ENCODE measurements at regions not wholly inside any gene's neighbourhood (a gene's known extent, or its start where the extent isn't known, plus 50 kb on each side); places are given as distances from the start of the nearest gene placed in this dataset.

DNA sequence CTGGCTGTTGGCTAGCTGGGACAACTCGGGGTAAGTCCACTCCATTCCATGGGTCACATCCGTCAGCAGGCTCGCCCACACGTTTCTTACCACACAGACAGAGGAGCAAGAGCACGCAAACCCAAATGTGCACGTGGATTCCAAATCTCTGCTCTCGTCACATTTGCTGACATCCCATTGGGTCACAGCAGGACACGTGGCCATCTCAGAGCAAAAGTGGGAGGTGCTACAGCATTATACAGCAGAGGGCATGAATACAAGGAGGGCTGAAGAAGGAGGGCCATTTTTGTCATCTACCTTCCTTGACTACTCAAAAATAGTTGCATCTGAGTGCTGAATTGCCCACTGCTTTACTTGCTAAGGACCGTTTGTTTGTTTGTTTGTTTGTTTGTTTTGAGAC is 84.7 kb downstream of the RBBP6 start:
- peaks cover 14% of the 10 kb centered on the region for H3K4me1 Mint-ChIP-seq (ENCODE audit: low read depth, unreplicated experiment)
- H3K36me3 Mint-ChIP-seq (ENCODE audit: insufficient read depth, unreplicated experiment), result no peaks in the 10 kb centered on the region
- intact Hi-C loops (cut with micrococcal nuclease; ENCODE audit: unreplicated experiment), result no loop called here
- H3K4me3 Mint-ChIP-seq (ENCODE audit: low read depth, unreplicated experiment), result no peak overlapping the region
- DNase-seq, result no peak
- TF ChIP-seq, protein P1, sequence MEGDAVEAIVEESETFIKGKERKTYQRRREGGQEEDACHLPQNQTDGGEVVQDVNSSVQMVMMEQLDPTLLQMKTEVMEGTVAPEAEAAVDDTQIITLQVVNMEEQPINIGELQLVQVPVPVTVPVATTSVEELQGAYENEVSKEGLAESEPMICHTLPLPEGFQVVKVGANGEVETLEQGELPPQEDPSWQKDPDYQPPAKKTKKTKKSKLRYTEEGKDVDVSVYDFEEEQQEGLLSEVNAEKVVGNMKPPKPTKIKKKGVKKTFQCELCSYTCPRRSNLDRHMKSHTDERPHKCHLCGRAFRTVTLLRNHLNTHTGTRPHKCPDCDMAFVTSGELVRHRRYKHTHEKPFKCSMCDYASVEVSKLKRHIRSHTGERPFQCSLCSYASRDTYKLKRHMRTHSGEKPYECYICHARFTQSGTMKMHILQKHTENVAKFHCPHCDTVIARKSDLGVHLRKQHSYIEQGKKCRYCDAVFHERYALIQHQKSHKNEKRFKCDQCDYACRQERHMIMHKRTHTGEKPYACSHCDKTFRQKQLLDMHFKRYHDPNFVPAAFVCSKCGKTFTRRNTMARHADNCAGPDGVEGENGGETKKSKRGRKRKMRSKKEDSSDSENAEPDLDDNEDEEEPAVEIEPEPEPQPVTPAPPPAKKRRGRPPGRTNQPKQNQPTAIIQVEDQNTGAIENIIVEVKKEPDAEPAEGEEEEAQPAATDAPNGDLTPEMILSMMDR (IDR thresholded peaks at IDR 0.05; ENCODE audit: unreplicated experiment), result no peak
- no peaks in the 10 kb centered on the region for H3K9me3 Mint-ChIP-seq (ENCODE audit: low read depth, unreplicated experiment)
- no peaks in the 10 kb centered on the region for H3K27me3 Mint-ChIP-seq (ENCODE audit: unreplicated experiment)
- H3K27ac Mint-ChIP-seq (ENCODE audit: unreplicated experiment), result no peak overlapping the region
- BruUV-seq (replicated peaks), result no TSS peak
- CTCF ChIA-PET, result no interaction called here

DNA sequence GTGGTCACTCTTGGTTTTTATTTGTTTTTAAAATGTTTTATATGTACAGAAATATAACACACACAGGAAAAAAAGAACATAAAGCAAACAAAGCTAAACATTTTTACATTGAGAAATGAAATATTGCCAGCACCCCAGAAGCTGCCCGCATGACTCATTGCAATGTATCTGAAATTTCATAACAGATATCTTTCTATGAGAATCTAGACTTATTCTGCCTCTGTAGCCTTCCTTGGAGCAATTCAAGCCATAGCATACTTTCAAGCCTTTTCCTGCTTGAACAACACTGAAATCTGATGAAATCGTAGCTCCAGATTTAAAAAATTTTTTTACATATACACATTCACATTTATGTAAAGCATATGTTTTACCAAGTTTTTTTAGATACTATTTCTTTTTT is 86.9 kb downstream of the RBBP6 start:
- no peaks in the 10 kb centered on the region for H3K9me3 Mint-ChIP-seq (ENCODE audit: low read depth, unreplicated experiment)
- DNase-seq, result no peak
- TF ChIP-seq, protein P1 (IDR thresholded peaks at IDR 0.05; ENCODE audit: unreplicated experiment), result no peak
- CTCF ChIA-PET, result interaction anchor here (0.7 kb wide), 1 partner anchor 111 kb away, joined by 4 read pairs; no protein-coding TSS in a partner anchor
- BruUV-seq (replicated peaks), result no TSS peak
- intact Hi-C loops (cut with micrococcal nuclease; ENCODE audit: unreplicated experiment), result no loop called here
- no peaks in the 10 kb centered on the region for H3K27me3 Mint-ChIP-seq (ENCODE audit: unreplicated experiment)
- no peaks in the 10 kb centered on the region for H3K36me3 Mint-ChIP-seq (ENCODE audit: insufficient read depth, unreplicated experiment)
- H3K4me1 Mint-ChIP-seq (ENCODE audit: low read depth, unreplicated experiment), result peaks cover 7% of the 10 kb centered on the region
- no peak overlapping the region for H3K4me3 Mint-ChIP-seq (ENCODE audit: low read depth, unreplicated experiment)
- no peak overlapping the region for H3K27ac Mint-ChIP-seq (ENCODE audit: unreplicated experiment)

DNA sequence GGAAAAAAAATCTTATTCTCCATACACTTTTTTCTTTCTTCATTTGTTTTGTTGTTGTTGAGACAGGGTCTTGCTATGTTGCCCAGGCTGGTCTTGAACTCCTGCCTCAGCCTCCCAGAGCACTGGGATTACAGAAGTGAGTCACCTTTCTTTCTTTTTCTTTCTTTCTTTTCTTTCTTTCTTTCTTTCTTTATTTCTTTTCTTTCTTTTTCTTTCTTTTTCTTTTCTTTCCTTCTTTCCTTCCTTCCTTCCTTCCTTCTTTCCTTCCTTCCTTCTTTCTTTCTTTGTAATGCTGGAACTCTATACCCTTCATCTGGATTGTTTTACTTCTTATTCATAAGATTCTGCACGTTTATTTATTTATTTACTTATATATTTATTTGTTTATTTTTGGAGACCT is 94.5 kb upstream of the TNRC6A start:
- CTCF ChIA-PET, result interaction anchor here (0.6 kb wide), 1 partner anchor 155 kb away, joined by 3 read pairs; no protein-coding TSS in a partner anchor
- no peaks in the 10 kb centered on the region for H3K27me3 Mint-ChIP-seq (ENCODE audit: unreplicated experiment)
- TF ChIP-seq, protein P1 (IDR thresholded peaks at IDR 0.05; ENCODE audit: unreplicated experiment), result no peak
- intact Hi-C loops (cut with micrococcal nuclease; ENCODE audit: unreplicated experiment), result no loop called here
- peaks cover 5% of the 10 kb centered on the region for H3K36me3 Mint-ChIP-seq (ENCODE audit: insufficient read depth, unreplicated experiment)
- BruUV-seq (replicated peaks), result no TSS peak
- H3K27ac Mint-ChIP-seq (ENCODE audit: unreplicated experiment), result no peak overlapping the region
- no peak for DNase-seq
- H3K4me3 Mint-ChIP-seq (ENCODE audit: low read depth, unreplicated experiment), result no peak overlapping the region
- H3K9me3 Mint-ChIP-seq (ENCODE audit: low read depth, unreplicated experiment), result peaks cover 4% of the 10 kb centered on the region
- peaks cover 17% of the 10 kb centered on the region for H3K4me1 Mint-ChIP-seq (ENCODE audit: low read depth, unreplicated experiment)

DNA sequence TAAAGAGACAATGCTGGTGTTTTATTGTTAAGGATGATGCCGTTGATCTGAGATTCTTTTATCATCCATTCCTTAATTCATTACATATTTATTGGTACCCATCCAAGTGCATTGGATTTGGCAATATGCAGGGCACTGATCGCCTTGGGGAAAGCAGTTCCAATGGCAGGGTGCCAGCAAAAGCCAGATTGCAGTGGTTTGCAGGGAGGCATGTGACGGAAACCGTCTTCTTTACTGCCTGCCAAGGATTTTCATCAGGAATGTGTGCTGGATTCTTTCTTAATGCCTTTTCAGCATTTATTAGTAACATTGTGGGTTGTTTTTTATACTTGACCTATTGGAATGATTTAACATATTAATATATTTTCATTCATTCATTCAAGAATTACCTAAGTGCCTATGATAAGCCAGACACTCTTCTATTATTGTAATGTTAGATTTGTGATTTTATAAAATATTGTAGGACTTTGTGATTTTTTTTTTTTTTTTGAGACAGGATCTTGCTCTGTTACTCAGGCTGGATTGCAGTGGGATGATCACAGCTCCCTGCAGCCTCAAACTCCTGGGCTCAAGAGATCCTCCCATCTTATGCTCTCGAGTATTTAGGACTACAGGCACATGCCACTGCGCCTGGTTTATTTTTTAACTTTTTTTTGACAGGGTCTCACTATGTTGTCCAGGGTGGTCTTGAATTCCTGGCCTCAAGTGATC is 93.4 kb upstream of the TNRC6A start:
- peak overlapping the region; percentile 68 for H3K27ac Mint-ChIP-seq (ENCODE audit: unreplicated experiment)
- peaks cover 17% of the 10 kb centered on the region for H3K4me1 Mint-ChIP-seq (ENCODE audit: low read depth, unreplicated experiment)
- BruUV-seq (replicated peaks), result no TSS peak
- intact Hi-C loops (cut with micrococcal nuclease; ENCODE audit: unreplicated experiment), result no loop called here
- H3K4me3 Mint-ChIP-seq (ENCODE audit: low read depth, unreplicated experiment), result no peak overlapping the region
- H3K36me3 Mint-ChIP-seq (ENCODE audit: insufficient read depth, unreplicated experiment), result peaks cover 5% of the 10 kb centered on the region
- peak; percentile 90 for DNase-seq
- CTCF ChIA-PET, result interaction anchor here (0.6 kb wide), 2 partner anchors 335 to 756 kb away, joined by 4 read pairs; no protein-coding TSS in a partner anchor
- TF ChIP-seq, protein P1 (IDR thresholded peaks at IDR 0.05; ENCODE audit: unreplicated experiment), result no peak
- H3K9me3 Mint-ChIP-seq (ENCODE audit: low read depth, unreplicated experiment), result peaks cover 4% of the 10 kb centered on the region
- H3K27me3 Mint-ChIP-seq (ENCODE audit: unreplicated experiment), result no peaks in the 10 kb centered on the region

Data from Calu3 (cell line).